ENCODE measurements at regions not wholly inside any gene's neighbourhood (a gene's known extent, or its start where the extent isn't known, plus 50 kb on each side); places are given as distances from the start of the nearest gene placed in this dataset.

DNA sequence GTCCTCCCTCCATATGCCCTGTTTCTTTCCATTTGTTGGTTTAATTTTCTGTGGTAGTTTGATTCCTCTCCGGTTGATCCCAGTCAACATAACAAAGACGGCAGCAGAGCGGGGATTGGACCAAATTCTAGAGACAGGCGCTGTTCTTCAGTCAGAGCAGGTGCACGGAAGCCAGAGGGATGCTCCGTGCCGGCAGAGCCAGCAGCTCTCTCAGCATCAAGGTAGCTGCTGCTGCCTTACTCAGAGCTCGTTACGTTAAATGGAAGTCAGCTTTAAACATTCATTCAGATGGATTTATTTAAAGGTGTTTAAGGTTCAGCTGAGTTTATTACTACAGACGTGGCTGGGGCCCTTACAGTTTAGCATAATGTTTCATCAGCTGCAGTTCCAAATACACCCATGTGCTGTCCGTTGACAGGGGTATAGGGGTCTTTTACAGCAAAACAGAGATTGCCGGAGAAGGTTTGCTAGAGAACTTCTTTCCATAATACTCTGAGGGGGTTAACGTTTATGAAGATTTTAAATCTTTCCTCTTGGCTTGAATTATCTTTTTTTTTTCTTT lies 497.2 kb upstream of the PIK3C3 start:
- H3K4me3 ChIP-seq (replicated peaks; ENCODE audit: low read depth, low read length), result no peak overlapping the region
- no peak for TF ChIP-seq CTCF (IDR thresholded peaks at IDR 0.05; ENCODE audit: insufficient read depth, low read length, poor library complexity, severe bottlenecking)
- H3K27me3 ChIP-seq (replicated peaks; ENCODE audit: control insufficient read depth, insufficient read depth, low read length), result no peaks in the 10 kb centered on the region
- no peaks in the 10 kb centered on the region for H3K36me3 ChIP-seq (ENCODE audit: control insufficient read depth, insufficient read depth, low read length)
- no peak for DNase-seq (ENCODE audit: extremely low read depth, insufficient read length)

GRCh38 chr18:41456831-41457230 lies 498.2 kb upstream of the PIK3C3 start:
- Histone ChIP-seq H3K4me3 (replicated peaks; ENCODE audit: low read depth, low read length) (no peak overlapping the region), H3K36me3 (ENCODE audit: control insufficient read depth, insufficient read depth, low read length) (no peaks in the 10 kb centered on the region), H3K27me3 (replicated peaks; ENCODE audit: control insufficient read depth, insufficient read depth, low read length) (no peaks in the 10 kb centered on the region)
- TF ChIP-seq CTCF (IDR thresholded peaks at IDR 0.05; ENCODE audit: insufficient read depth, low read length, poor library complexity, severe bottlenecking), result no peak
- no peak for DNase-seq (ENCODE audit: extremely low read depth, insufficient read length)

GRCh38 chr18:41449612-41450011 lies 505.4 kb upstream of the PIK3C3 start:
- DNase-seq (ENCODE audit: extremely low read depth, insufficient read length), result no peak
- Histone ChIP-seq H3K36me3 (ENCODE audit: control insufficient read depth, insufficient read depth, low read length) (no peaks in the 10 kb centered on the region), H3K4me3 (replicated peaks; ENCODE audit: low read depth, low read length) (no peak overlapping the region), H3K27me3 (replicated peaks; ENCODE audit: control insufficient read depth, insufficient read depth, low read length) (no peaks in the 10 kb centered on the region)
- no peak for TF ChIP-seq CTCF (IDR thresholded peaks at IDR 0.05; ENCODE audit: insufficient read depth, low read length, poor library complexity, severe bottlenecking)

- no peak for DNase-seq (ENCODE audit: extremely low read depth, insufficient read length)
- H3K27me3 ChIP-seq (replicated peaks; ENCODE audit: control insufficient read depth, insufficient read depth, low read length), result no peaks in the 10 kb centered on the region
- no peak for TF ChIP-seq CTCF (IDR thresholded peaks at IDR 0.05; ENCODE audit: insufficient read depth, low read length, poor library complexity, severe bottlenecking)
- no peaks in the 10 kb centered on the region for H3K36me3 ChIP-seq (ENCODE audit: control insufficient read depth, insufficient read depth, low read length)
- no peak overlapping the region for H3K4me3 ChIP-seq (replicated peaks; ENCODE audit: low read depth, low read length)
Observed at GRCh38 chr18:41444943-41445342, 510.1 kb upstream of the PIK3C3 start.

DNA sequence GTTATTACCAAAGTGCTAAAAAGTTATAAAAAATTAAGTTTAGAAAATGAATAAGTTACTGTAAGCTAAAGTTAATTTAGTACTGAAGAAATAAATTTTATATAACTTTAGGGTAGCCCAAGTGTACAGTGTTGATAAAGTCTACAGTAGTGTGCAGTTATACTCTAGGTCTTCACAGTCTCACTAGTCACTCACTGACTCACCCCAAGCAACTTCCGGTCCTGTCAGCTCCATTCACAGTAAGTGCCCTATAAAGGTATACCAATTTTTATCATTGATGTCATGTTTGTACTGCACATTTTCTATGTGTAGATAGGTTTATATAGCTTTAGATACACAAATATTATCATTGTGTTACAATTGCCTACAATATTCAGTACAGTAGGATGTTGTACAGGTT lies 518.3 kb upstream of the PIK3C3 start:
- DNase-seq (ENCODE audit: extremely low read depth, insufficient read length), result no peak
- TF ChIP-seq CTCF (IDR thresholded peaks at IDR 0.05; ENCODE audit: insufficient read depth, low read length, poor library complexity, severe bottlenecking), result no peak
- no peaks in the 10 kb centered on the region for H3K36me3 ChIP-seq (ENCODE audit: control insufficient read depth, insufficient read depth, low read length)
- no peaks in the 10 kb centered on the region for H3K27me3 ChIP-seq (replicated peaks; ENCODE audit: control insufficient read depth, insufficient read depth, low read length)
- no peak overlapping the region for H3K4me3 ChIP-seq (replicated peaks; ENCODE audit: low read depth, low read length)

DNA sequence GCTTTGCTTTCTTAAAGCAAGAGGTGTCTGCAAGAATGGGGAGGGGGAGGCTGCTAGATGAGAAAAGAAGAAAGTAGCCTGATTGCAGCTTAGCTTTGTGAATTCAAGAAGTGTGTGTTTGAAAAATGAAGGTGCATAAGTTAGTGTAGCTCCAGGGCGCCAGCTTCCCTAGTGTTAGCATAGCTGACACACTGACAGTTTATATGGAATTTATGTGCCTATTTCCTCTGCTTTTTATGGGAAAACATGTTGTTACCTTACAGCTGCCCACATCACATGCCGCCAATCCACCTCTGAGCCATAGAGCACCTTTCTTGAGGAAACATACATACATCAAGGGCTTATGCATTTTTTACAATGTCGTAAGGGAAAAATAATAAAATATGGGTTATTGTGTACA lies 536.4 kb upstream of the PIK3C3 start:
- no peak overlapping the region for H3K4me3 ChIP-seq (replicated peaks; ENCODE audit: low read depth, low read length)
- no peak for TF ChIP-seq CTCF (IDR thresholded peaks at IDR 0.05; ENCODE audit: insufficient read depth, low read length, poor library complexity, severe bottlenecking)
- no peak for DNase-seq (ENCODE audit: extremely low read depth, insufficient read length)
- no peaks in the 10 kb centered on the region for H3K27me3 ChIP-seq (replicated peaks; ENCODE audit: control insufficient read depth, insufficient read depth, low read length)
- no peaks in the 10 kb centered on the region for H3K36me3 ChIP-seq (ENCODE audit: control insufficient read depth, insufficient read depth, low read length)

Measured in GM06990 (cell line).